GM13976 (cell line): ENCODE measurements at regions not wholly inside any gene's neighbourhood (a gene's known extent, or its start where the extent isn't known, plus 50 kb on each side); places are given as distances from the start of the nearest gene placed in this dataset.
A peak's percentile ranks its signal among the peaks of the same experiment; 100 is the strongest.

Experiments
- DNase-seq: peaks from one replicate; pipeline ENCODE4 v3.0.0; 2012; ENCODE audit warnings: low spot score
- in situ Hi-C: fragments of 300-500 bp; cut with MboI; formaldehyde crosslinking; loops from one replicate; pipeline ENCODE4 v1.12.0; 2022; ENCODE audit warnings: low sequenced_read_pairs, mixed read lengths, inconsistent platforms; ENCODE audit not compliant: unreplicated experiment
- TF ChIP-seq, protein P1 (sequence below): IDR thresholded peaks from 2 replicates; pipeline ENCODE4 v1.5.1; 2012; ENCODE audit warnings: borderline replicate concordance, mild to moderate bottlenecking; ENCODE audit not compliant: insufficient read depth; ENCODE audit errors: extremely low read depth, missing control alignments, control extremely low read depth

GRCh38 chr14:96741151-96741977 is 55.8 kb upstream of the VRK1 start:
- in situ Hi-C loops: no loop called here
- TF ChIP-seq, protein P1, sequence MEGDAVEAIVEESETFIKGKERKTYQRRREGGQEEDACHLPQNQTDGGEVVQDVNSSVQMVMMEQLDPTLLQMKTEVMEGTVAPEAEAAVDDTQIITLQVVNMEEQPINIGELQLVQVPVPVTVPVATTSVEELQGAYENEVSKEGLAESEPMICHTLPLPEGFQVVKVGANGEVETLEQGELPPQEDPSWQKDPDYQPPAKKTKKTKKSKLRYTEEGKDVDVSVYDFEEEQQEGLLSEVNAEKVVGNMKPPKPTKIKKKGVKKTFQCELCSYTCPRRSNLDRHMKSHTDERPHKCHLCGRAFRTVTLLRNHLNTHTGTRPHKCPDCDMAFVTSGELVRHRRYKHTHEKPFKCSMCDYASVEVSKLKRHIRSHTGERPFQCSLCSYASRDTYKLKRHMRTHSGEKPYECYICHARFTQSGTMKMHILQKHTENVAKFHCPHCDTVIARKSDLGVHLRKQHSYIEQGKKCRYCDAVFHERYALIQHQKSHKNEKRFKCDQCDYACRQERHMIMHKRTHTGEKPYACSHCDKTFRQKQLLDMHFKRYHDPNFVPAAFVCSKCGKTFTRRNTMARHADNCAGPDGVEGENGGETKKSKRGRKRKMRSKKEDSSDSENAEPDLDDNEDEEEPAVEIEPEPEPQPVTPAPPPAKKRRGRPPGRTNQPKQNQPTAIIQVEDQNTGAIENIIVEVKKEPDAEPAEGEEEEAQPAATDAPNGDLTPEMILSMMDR: peak; percentile 97
- peak; percentile 89 for DNase-seq

- in situ Hi-C loops: no loop called here
- TF ChIP-seq, protein P1: no peak
- no peak for DNase-seq
Observed at GRCh38 chr14:96744262-96744661, 52.9 kb upstream of the VRK1 start.

DNA sequence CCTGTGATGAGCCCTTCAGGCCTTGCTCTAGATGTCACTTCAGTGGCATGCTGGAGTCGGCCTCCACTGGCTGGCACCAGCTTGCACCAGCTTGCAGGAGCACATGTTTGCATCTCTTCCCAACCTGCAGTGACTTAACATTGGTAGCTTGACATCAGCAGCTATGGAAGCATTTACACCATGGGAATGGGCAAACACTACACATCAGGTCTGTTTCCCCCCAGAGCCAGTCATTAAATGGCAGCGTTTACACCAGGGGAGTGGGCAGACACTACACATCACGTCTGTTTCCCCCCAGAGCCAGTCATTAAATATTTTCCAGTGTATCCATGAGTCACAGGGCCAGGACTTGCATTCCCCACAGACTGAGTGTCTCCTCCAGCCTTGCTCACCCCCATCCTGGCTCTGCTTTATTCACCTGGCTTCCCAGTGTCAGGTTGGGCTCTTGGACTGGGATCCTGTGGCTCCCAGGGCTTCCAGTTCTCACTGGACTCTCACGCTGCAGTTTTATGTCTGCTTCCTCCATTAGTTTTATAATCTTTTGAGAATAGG is 51.6 kb upstream of the VRK1 start:
- DNase-seq: no peak
- TF ChIP-seq, protein P1: no peak
- in situ Hi-C loops: no loop called here

- in situ Hi-C loops: no loop called here
- no peak for DNase-seq
- TF ChIP-seq, protein P1: no peak
Observed at GRCh38 chr14:96746101-96746500, 51.1 kb upstream of the VRK1 start.

DNA sequence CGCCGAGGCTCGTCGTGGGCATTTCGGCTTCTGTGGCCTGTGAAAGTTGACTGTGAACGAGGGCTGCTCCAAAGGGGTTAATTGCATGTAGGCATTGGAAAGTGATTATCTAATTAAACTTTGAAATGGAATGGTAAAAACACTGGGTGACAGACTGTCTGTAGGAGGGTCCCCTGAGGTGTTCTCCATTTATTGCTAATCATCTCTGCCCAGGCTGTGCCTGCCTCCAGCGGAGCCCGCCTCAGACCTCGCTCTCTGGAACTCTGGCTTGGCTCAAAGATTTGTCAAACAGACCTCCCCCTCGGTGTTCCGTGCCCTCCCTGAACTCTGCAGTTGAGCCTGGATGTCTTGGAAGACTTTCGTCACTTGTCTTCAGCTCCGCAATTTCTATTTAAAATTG is 50.2 kb upstream of the VRK1 start:
- in situ Hi-C loops: no loop called here
- TF ChIP-seq, protein P1: no peak
- no peak for DNase-seq
